ENCODE measurements at regions not wholly inside any gene's neighbourhood (a gene's known extent, or its start where the extent isn't known, plus 50 kb on each side); places are given as distances from the start of the nearest gene placed in this dataset.

DNA sequence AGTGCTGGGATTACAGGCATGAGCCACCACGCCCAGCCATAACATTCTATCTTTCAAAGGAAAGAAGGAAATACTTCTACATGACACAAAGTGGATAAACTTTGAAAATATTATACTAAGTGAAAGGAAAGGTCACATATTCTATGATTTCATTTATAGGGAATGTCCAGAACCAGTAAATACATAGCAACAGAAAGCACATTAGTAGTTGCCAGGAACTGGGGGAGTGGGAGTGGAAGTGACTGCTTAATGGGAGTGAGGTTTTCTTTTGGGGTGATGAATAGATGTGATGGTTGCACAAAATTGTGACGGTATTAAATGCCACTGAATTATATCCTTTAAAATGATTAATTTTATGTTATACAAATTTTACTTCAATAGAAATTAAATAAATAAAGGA lies 95.7 kb upstream of the IL15 start:
- no peak for TF ChIP-seq POLR2A (IDR thresholded peaks at IDR 0.05)
- no peak for TF ChIP-seq POLR2AphosphoS5 (IDR thresholded peaks at IDR 0.05)
- TF ChIP-seq, protein P1, sequence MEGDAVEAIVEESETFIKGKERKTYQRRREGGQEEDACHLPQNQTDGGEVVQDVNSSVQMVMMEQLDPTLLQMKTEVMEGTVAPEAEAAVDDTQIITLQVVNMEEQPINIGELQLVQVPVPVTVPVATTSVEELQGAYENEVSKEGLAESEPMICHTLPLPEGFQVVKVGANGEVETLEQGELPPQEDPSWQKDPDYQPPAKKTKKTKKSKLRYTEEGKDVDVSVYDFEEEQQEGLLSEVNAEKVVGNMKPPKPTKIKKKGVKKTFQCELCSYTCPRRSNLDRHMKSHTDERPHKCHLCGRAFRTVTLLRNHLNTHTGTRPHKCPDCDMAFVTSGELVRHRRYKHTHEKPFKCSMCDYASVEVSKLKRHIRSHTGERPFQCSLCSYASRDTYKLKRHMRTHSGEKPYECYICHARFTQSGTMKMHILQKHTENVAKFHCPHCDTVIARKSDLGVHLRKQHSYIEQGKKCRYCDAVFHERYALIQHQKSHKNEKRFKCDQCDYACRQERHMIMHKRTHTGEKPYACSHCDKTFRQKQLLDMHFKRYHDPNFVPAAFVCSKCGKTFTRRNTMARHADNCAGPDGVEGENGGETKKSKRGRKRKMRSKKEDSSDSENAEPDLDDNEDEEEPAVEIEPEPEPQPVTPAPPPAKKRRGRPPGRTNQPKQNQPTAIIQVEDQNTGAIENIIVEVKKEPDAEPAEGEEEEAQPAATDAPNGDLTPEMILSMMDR (IDR thresholded peaks at IDR 0.05), result no peak
- no peak for TF ChIP-seq EP300 (IDR thresholded peaks at IDR 0.05; ENCODE audit: low read depth)
